HepG2 (cell line): ENCODE measurements at regions not wholly inside any gene's neighbourhood (a gene's known extent, or its start where the extent isn't known, plus 50 kb on each side); places are given as distances from the start of the nearest gene placed in this dataset.

Experiments
- ELF4 ChIP-seq: sonication (generic); formaldehyde crosslinking; IDR thresholded peaks from 2 replicates; pipeline ENCODE4 v1.5.0; 2020; ENCODE audit warnings: missing genetic modification reagents, mild to moderate bottlenecking, moderate library complexity, borderline replicate concordance
- GATAD1 ChIP-seq: IDR thresholded peaks from 2 replicates; pipeline ENCODE4 v1.6.1; 2016; ENCODE audit warnings: missing genetic modification reagents, missing compliant biosample characterization
- GZF1 ChIP-seq: sonication (generic); formaldehyde crosslinking; IDR thresholded peaks from 2 replicates; pipeline ENCODE4 v1.5.1; 2020; ENCODE audit warnings: mild to moderate bottlenecking, missing genetic modification reagents
- HMG20B ChIP-seq: conservative IDR thresholded peaks from 2 replicates; pipeline ENCODE4 v1.6.1; 2016; ENCODE audit warnings: missing genetic modification reagents, missing compliant biosample characterization
- HOXA9 ChIP-seq: sonication (generic); formaldehyde crosslinking; IDR thresholded peaks from 2 replicates; pipeline ENCODE4 v1.8.1; 2022; ENCODE audit warnings: missing genetic modification reagents, mild to moderate bottlenecking, moderate library complexity, borderline replicate concordance
- KAT2B ChIP-seq: fragments of 150-350 bp; IDR thresholded peaks from 2 replicates; pipeline ENCODE4 v1.6.1; 2014; ENCODE audit warnings: low read depth, low read length, borderline replicate concordance
- KLF16 ChIP-seq, 2 experiments: sonication (generic) in 1 of 2; formaldehyde crosslinking in 1 of 2; IDR thresholded peaks; 2 replicates each; pipeline versions ENCODE4 v1.6.1 to v1.8.0; 2016 to 2023; ENCODE audit warnings: missing genetic modification reagents in 2 of 2, missing compliant biosample characterization in 1 of 2
- MXI1 ChIP-seq: IDR thresholded peaks from 3 replicates; pipeline ENCODE4 v1.6.1; 2012; ENCODE audit warnings: low read depth, low read length, inconsistent platforms, borderline replicate concordance
- NRL ChIP-seq: sonication (generic); formaldehyde crosslinking; IDR thresholded peaks from 2 replicates; pipeline ENCODE4 v1.5.0; 2020; ENCODE audit warnings: missing genetic modification reagents, mild to moderate bottlenecking, moderate library complexity, borderline replicate concordance
- PAWR ChIP-seq: sonication (generic); formaldehyde crosslinking; IDR thresholded peaks from 2 replicates; pipeline ENCODE4 v1.4.0; 2020; ENCODE audit warnings: missing genetic modification reagents, mild to moderate bottlenecking, borderline replicate concordance
- PCBP2 ChIP-seq: fragments of 200-400 bp; formaldehyde crosslinking; optimal IDR thresholded peaks from 2 replicates; pipeline ENCODE3; 2018; ENCODE audit warnings: low read length, low read depth; ENCODE audit not compliant: poor library complexity, severe bottlenecking
- RFX1 ChIP-seq: fragments of 450-650 bp; IDR thresholded peaks from 2 replicates; pipeline ENCODE4 v1.6.1; 2017
- SAFB2 ChIP-seq: sonication (generic); formaldehyde crosslinking; IDR thresholded peaks from 2 replicates; pipeline ENCODE4 v1.5.1; 2020; ENCODE audit warnings: missing genetic modification reagents, low read depth, mild to moderate bottlenecking, borderline replicate concordance
- SMAD9 ChIP-seq: sonication (generic); formaldehyde crosslinking; IDR thresholded peaks from 2 replicates; pipeline ENCODE4 v1.5.1; 2020; ENCODE audit warnings: mild to moderate bottlenecking, missing genetic modification reagents
- SNAI1 ChIP-seq: sonication (generic); formaldehyde crosslinking; IDR thresholded peaks from 2 replicates; pipeline ENCODE4 v1.5.0; 2020; ENCODE audit warnings: mild to moderate bottlenecking, missing genetic modification reagents, borderline replicate concordance
- SRSF1 ChIP-seq: fragments of 200-400 bp; formaldehyde crosslinking; optimal IDR thresholded peaks from 2 replicates; pipeline ENCODE3; 2017; ENCODE audit warnings: mild to moderate bottlenecking, low read depth, low read length, moderate library complexity
- SRSF4 ChIP-seq: fragments of 200-400 bp; formaldehyde crosslinking; IDR thresholded peaks from one replicate; pipeline ENCODE4 v1.6.1; 2018; ENCODE audit warnings: mild to moderate bottlenecking, low read depth, low read length, moderate library complexity; ENCODE audit not compliant: poor library complexity, severe bottlenecking
- ZBTB8A ChIP-seq: sonication (generic); formaldehyde crosslinking; IDR thresholded peaks from 2 replicates; pipeline ENCODE4 v1.4.0; 2020; ENCODE audit warnings: mild to moderate bottlenecking, low read depth, missing genetic modification reagents, borderline replicate concordance
- ZNF10 ChIP-seq: sonication (generic); formaldehyde crosslinking; IDR thresholded peaks from 2 replicates; pipeline ENCODE4 v1.4.0; 2020; ENCODE audit warnings: mild to moderate bottlenecking, low read depth, missing genetic modification reagents, borderline replicate concordance
- ZNF230 ChIP-seq: sonication (generic); formaldehyde crosslinking; IDR thresholded peaks from 2 replicates; pipeline ENCODE4 v1.4.0; 2020; ENCODE audit warnings: mild to moderate bottlenecking, missing genetic modification reagents
- ZNF543 ChIP-seq: sonication (generic); formaldehyde crosslinking; IDR thresholded peaks from 2 replicates; pipeline ENCODE4 v1.4.0; 2020; ENCODE audit warnings: mild to moderate bottlenecking, missing genetic modification reagents
- ZNF749 ChIP-seq: sonication (generic); formaldehyde crosslinking; IDR thresholded peaks from 2 replicates; pipeline ENCODE4 v1.8.0; 2022; ENCODE audit warnings: mild to moderate bottlenecking, missing genetic modification reagents, moderate library complexity, borderline replicate concordance
- ZNF891 ChIP-seq: sonication (generic); formaldehyde crosslinking; IDR thresholded peaks from 2 replicates; pipeline ENCODE4 v1.5.0; 2020; ENCODE audit warnings: mild to moderate bottlenecking, missing genetic modification reagents
- ZSCAN22 ChIP-seq: sonication (generic); formaldehyde crosslinking; IDR thresholded peaks from 2 replicates; pipeline ENCODE4 v1.4.0; 2020; ENCODE audit warnings: mild to moderate bottlenecking, missing genetic modification reagents
- TF ChIP-seq, protein P1 (sequence below): sonication (generic); formaldehyde crosslinking; IDR thresholded peaks from 2 replicates; pipeline ENCODE4 v1.4.0; 2020; ENCODE audit warnings: missing genetic modification reagents
- TF ChIP-seq, protein P2 (sequence below): sonication (generic); formaldehyde crosslinking; IDR thresholded peaks from 2 replicates; pipeline ENCODE4 v1.5.0; 2020; ENCODE audit warnings: missing genetic modification reagents
- TF ChIP-seq, protein P3 (sequence below): IDR thresholded peaks from 2 replicates; pipeline ENCODE4 v1.6.1; 2016; ENCODE audit warnings: missing compliant biosample characterization, missing genetic modification reagents, borderline replicate concordance

DNA sequence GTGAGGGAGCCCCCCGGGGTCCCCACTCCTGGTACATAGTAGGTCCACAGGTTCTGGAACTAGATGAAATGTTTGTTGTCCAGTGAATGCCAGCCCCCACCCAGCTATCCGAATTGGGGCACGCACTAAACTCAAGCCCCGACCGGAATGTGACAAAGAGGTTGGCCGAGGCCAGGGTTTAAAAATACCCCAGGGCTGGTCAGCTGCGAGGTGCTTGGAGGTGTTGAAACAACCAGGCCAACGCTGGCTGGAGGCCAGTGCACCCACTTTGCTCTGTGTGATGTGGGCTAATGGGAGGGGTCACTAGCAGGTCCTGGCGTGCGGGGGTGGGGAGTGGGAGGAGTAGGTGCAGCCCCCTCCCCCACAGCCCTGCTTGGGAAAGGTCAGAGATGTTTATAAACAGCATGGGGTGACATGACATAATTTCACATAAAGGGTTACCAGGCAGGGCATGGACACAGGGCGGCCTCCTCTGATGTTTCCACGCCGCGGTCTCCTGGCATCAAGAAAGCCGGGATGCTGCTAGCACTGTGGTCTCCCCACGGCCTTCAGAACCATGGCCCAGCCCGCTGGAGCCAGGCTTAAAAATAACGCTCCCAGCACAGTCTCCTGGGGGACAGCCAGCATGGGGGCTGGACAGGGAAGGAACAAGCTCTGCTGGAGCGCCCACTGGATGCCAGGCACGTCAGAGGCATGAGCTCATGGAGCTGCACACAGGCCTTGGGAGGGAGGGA is 111.2 kb upstream of the PTPN1 start (continued):
- TF ChIP-seq SNAI1 (CRISPR knock-in tag) (peak; percentile 49; the same call in 1 of the 2 replicates), SMAD9 (CRISPR knock-in tag) (0 out of 2 replicates have a peak, but pooled peaks have one; percentile 71), SRSF1 (peak; percentile 26), SAFB2 (no peak), HOXA9 (CRISPR knock-in tag) (peak; percentile 87; the same call in 1 of the 2 replicates), SRSF4 (no peak), ELF4 (CRISPR knock-in tag) (peak; percentile 96), ZSCAN22 (0 out of 2 replicates have a peak, but pooled peaks have one; percentile 80), ZBTB8A (no peak), ZNF543 (CRISPR knock-in tag) (peak; percentile 98), KLF16 (CRISPR knock-in tag; IDR thresholded peaks at IDR 0.05) (peak; percentile 24 to 99; a peak in 2 of 4 replicates), PCBP2 (no peak), ZNF749 (CRISPR knock-in tag) (peak; percentile 94), PAWR (CRISPR knock-in tag) (peak; percentile 97), NRL (CRISPR knock-in tag) (peak; percentile 76), KAT2B (no peak), GZF1 (CRISPR knock-in tag) (no peak), ZNF10 (CRISPR knock-in tag) (0 out of 2 replicates have a peak, but pooled peaks have one; percentile 13), MXI1 (peak; percentile 63; the same call in 1 of the 3 replicates), RFX1 (no peak), GATAD1 (CRISPR knock-in tag) (peak; percentile 85), ZNF891 (CRISPR knock-in tag) (peak; percentile 52; the same call in 1 of the 2 replicates), HMG20B (CRISPR knock-in tag) (peak; percentile 94), ZNF230 (CRISPR knock-in tag) (0 out of 2 replicates have a peak, but pooled peaks have one; percentile 61)
- TF ChIP-seq, protein P1, sequence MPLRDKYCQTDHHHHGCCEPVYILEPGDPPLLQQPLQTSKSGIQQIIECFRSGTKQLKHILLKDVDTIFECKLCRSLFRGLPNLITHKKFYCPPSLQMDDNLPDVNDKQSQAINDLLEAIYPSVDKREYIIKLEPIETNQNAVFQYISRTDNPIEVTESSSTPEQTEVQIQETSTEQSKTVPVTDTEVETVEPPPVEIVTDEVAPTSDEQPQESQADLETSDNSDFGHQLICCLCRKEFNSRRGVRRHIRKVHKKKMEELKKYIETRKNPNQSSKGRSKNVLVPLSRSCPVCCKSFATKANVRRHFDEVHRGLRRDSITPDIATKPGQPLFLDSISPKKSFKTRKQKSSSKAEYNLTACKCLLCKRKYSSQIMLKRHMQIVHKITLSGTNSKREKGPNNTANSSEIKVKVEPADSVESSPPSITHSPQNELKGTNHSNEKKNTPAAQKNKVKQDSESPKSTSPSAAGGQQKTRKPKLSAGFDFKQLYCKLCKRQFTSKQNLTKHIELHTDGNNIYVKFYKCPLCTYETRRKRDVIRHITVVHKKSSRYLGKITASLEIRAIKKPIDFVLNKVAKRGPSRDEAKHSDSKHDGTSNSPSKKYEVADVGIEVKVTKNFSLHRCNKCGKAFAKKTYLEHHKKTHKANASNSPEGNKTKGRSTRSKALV (CRISPR knock-in tag): peak; percentile 38
- TF ChIP-seq, protein P2, sequence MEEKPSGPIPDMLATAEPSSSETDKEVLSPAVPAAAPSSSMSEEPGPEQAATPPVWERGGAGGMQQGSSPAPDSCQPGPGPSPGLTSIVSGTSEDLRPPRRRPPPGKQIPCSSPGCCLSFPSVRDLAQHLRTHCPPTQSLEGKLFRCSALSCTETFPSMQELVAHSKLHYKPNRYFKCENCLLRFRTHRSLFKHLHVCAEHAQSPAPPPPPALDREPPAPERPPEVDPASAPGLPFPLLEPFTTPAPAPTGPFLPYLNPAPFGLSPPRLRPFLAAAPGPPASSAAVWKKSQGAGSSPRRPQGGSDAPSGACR: peak; percentile 99
- TF ChIP-seq, protein P3, sequence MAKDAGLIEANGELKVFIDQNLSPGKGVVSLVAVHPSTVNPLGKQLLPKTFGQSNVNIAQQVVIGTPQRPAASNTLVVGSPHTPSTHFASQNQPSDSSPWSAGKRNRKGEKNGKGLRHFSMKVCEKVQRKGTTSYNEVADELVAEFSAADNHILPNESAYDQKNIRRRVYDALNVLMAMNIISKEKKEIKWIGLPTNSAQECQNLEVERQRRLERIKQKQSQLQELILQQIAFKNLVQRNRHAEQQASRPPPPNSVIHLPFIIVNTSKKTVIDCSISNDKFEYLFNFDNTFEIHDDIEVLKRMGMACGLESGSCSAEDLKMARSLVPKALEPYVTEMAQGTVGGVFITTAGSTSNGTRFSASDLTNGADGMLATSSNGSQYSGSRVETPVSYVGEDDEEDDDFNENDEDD: peak; percentile 66; the same call in 1 of the 2 replicates
